Mammary epithelial cell (primary cell): ENCODE measurements at regions not wholly inside any gene's neighbourhood (a gene's known extent, or its start where the extent isn't known, plus 50 kb on each side); places are given as distances from the start of the nearest gene placed in this dataset.

ENCODE experiments used
- EZH2 ChIP-seq: IDR thresholded peaks from 2 replicates; pipeline ENCODE4 v1.6.1; 2012; ENCODE audit warnings: low read length, inconsistent platforms, borderline replicate concordance
- TF ChIP-seq, protein P1 (sequence below), 2 donors: IDR thresholded peaks in 1 of 2; conservative IDR thresholded peaks in 1 of 2; 2 replicates each; pipeline ENCODE4 v1.5.1; 2011 to 2012; ENCODE audit warnings: inconsistent platforms in 2 of 2, low read length in 2 of 2, mild to moderate bottlenecking in 2 of 2, control low read depth in 1 of 2, low read depth in 1 of 2; ENCODE audit not compliant: insufficient read depth in 1 of 2; ENCODE audit errors: extremely low read depth in 1 of 2

DNA sequence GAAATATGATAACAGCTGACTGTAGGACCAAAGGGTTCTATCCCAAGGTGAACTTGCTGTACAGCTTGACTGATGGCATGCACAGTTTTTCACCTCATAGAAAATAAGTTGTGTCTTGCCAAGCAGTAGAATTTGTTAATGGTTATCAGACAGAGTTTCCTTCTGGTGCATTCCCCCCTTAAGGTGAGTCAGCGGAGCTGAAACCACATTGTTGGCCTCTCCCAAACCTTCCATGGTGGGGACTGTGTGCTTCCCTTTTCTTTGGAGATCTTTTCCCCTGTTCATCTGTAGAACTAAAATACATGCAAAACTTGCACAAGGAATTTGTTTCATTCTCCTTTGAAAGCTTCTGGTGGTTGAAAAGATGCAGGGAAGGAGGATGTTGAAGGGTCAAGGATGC lies 179.8 kb downstream of the FGF1 start:
- TF ChIP-seq, protein P1, sequence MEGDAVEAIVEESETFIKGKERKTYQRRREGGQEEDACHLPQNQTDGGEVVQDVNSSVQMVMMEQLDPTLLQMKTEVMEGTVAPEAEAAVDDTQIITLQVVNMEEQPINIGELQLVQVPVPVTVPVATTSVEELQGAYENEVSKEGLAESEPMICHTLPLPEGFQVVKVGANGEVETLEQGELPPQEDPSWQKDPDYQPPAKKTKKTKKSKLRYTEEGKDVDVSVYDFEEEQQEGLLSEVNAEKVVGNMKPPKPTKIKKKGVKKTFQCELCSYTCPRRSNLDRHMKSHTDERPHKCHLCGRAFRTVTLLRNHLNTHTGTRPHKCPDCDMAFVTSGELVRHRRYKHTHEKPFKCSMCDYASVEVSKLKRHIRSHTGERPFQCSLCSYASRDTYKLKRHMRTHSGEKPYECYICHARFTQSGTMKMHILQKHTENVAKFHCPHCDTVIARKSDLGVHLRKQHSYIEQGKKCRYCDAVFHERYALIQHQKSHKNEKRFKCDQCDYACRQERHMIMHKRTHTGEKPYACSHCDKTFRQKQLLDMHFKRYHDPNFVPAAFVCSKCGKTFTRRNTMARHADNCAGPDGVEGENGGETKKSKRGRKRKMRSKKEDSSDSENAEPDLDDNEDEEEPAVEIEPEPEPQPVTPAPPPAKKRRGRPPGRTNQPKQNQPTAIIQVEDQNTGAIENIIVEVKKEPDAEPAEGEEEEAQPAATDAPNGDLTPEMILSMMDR (conservative IDR thresholded peaks at IDR 0.05 in 1 of 2, IDR thresholded peaks at IDR 0.05 in 1 of 2; ENCODE audit: extremely low read depth in 1 of 2, insufficient read depth in 1 of 2, low read depth in 1 of 2, low read length in 2 of 2): no peak
- no peak for TF ChIP-seq EZH2
